ENCODE measurements at regions not wholly inside any gene's neighbourhood (a gene's known extent, or its start where the extent isn't known, plus 50 kb on each side); places are given as distances from the start of the nearest gene placed in this dataset.

DNA sequence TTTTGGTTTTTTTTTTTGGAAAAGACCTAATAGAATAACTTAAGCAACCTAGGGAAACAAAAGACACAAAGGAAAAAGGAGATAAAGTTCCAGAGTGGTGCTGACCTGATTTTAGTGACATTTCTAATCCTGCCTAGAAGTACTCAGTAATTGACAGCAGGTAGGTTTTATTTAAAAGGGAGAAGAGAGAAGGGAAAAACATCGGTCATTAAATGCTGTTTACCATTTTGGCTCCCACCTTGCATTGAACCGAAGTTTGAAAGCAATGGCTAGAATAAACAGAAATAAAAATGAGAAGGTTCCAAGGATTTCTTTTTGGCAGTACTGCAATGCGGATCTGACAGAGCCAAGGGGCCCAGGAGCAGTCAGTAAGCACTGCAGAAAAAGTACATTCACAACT lies 115.8 kb upstream of the MAOA start:
- WGBS, result 83% methylated on average over 3 of the region's 3 CpGs

More for the DNA sequence above, 115.8 kb upstream of the MAOA start:
- no peaks in the 10 kb centered on the region for H3K4me1 ChIP-seq (ENCODE audit: control insufficient read depth in 4 of 4, insufficient read depth in 4 of 4, low read length in 3 of 4)
- TF ChIP-seq FOXA1 (IDR thresholded peaks at IDR 0.05), result no peak
- no peak for TF ChIP-seq GABPA (IDR thresholded peaks at IDR 0.05 in 1 of 2, conservative IDR thresholded peaks at IDR 0.05 in 1 of 2)
- TF ChIP-seq YY1 (IDR thresholded peaks at IDR 0.05), result no peak
- no peak for TF ChIP-seq MAX (IDR thresholded peaks at IDR 0.05)
- TF ChIP-seq CTCF (IDR thresholded peaks at IDR 0.05; ENCODE audit: low read depth, low read length, missing input control), result no peak
- TF ChIP-seq RXRA (IDR thresholded peaks at IDR 0.05), result no peak
- TF ChIP-seq JUND (IDR thresholded peaks at IDR 0.05), result no peak
- no peak for TF ChIP-seq REST (IDR thresholded peaks at IDR 0.05)
- no peak for TF ChIP-seq TAF1 (conservative IDR thresholded peaks at IDR 0.05)
- TF ChIP-seq, protein P1, sequence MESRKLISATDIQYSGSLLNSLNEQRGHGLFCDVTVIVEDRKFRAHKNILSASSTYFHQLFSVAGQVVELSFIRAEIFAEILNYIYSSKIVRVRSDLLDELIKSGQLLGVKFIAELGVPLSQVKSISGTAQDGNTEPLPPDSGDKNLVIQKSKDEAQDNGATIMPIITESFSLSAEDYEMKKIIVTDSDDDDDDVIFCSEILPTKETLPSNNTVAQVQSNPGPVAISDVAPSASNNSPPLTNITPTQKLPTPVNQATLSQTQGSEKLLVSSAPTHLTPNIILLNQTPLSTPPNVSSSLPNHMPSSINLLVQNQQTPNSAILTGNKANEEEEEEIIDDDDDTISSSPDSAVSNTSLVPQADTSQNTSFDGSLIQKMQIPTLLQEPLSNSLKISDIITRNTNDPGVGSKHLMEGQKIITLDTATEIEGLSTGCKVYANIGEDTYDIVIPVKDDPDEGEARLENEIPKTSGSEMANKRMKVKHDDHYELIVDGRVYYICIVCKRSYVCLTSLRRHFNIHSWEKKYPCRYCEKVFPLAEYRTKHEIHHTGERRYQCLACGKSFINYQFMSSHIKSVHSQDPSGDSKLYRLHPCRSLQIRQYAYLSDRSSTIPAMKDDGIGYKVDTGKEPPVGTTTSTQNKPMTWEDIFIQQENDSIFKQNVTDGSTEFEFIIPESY (IDR thresholded peaks at IDR 0.05), result no peak
- no peak for TF ChIP-seq SP1 (IDR thresholded peaks at IDR 0.05)
- TF ChIP-seq ATF3 (IDR thresholded peaks at IDR 0.05), result no peak
- TF ChIP-seq FOXA2 (IDR thresholded peaks at IDR 0.05), result no peak
- no peak for TF ChIP-seq HNF4A (conservative IDR thresholded peaks at IDR 0.05)
- no peak for TF ChIP-seq EGR1 (IDR thresholded peaks at IDR 0.05; ENCODE audit: low read depth in 2 of 2)
- no peak for TF ChIP-seq NR2F2 (IDR thresholded peaks at IDR 0.05)
- TF ChIP-seq RAD21 (IDR thresholded peaks at IDR 0.05), result no peak
- TF ChIP-seq HNF4G (IDR thresholded peaks at IDR 0.05), result no peak
- no peaks in the 10 kb centered on the region for H3K9me3 ChIP-seq (ENCODE audit: control insufficient read depth in 4 of 4, low read length in 3 of 4)
- DNase-seq (ENCODE audit: low spot score), result no peak
- H3K36me3 ChIP-seq (ENCODE audit: control insufficient read depth in 4 of 4, insufficient read depth in 3 of 4, low read depth in 1 of 4, low read length in 3 of 4), result no peaks in the 10 kb centered on the region
- H3K9ac ChIP-seq (ENCODE audit: low read depth in 1 of 2, low read length in 2 of 2), result no peak overlapping the region
- no peak overlapping the region for H3K4me3 ChIP-seq (ENCODE audit: low read depth in 1 of 3, low read length in 3 of 3)
- peaks cover 0 to 3% (median 0%) of the 10 kb centered on the region in 4 donors for H3K27me3 ChIP-seq (ENCODE audit: control insufficient read depth in 4 of 4, insufficient read depth in 4 of 4, low read length in 3 of 4)
- no peak overlapping the region for H3K27ac ChIP-seq (ENCODE audit: low read depth in 1 of 2, low read length in 2 of 2)

Measured in liver (tissue), 8 donors.